Tibial nerve (tissue), 4 donors: ENCODE measurements at regions not wholly inside any gene's neighbourhood (a gene's known extent, or its start where the extent isn't known, plus 50 kb on each side); places are given as distances from the start of the nearest gene placed in this dataset.

ENCODE experiments used
- DNase-seq, 2 donors: peaks; one replicate each; pipeline ENCODE4 v3.0.0-alpha.2; 2019; ENCODE audit warnings: low spot score in 2 of 2
- H3K27ac ChIP-seq, 4 donors: fragments of 200-600 bp; sonication (generic) in 3 of 4; one replicate each; pipeline ENCODE4 v1.5.1; 2017 to 2019; ENCODE audit warnings: mild to moderate bottlenecking in 1 of 4
- H3K27me3 ChIP-seq, 2 donors: fragments of 200-600 bp; sonication (generic) in 1 of 2; one replicate each; pipeline versions ENCODE4 v1.5.1 to v1.6.0; 2017 to 2019
- H3K36me3 ChIP-seq, 3 donors: fragments of 200-600 bp; sonication (generic); one replicate each; pipeline ENCODE4 v1.5.1; 2018 to 2019
- H3K4me1 ChIP-seq, 4 donors: fragments of 200-600 bp; sonication (generic) in 3 of 4; one replicate each; pipeline ENCODE4 v1.5.1; 2017 to 2019
- H3K4me3 ChIP-seq, 4 donors: fragments of 200-600 bp; sonication (generic) in 3 of 4; one replicate each; pipeline ENCODE4 v1.5.1; 2017 to 2019; ENCODE audit warnings: mild to moderate bottlenecking in 1 of 4, moderate library complexity in 1 of 4
- H3K9me3 ChIP-seq, 4 donors: fragments of 200-600 bp; sonication (generic) in 3 of 4; one replicate each; pipeline ENCODE4 v1.5.1; 2017 to 2019
- EP300 ChIP-seq, 2 donors: sonication (generic); formaldehyde crosslinking; IDR thresholded peaks; one replicate each; pipeline ENCODE4 v1.6.1; 2017; ENCODE audit warnings: antibody characterized with exemption in 2 of 2, mild to moderate bottlenecking in 1 of 2
- POLR2A ChIP-seq, 2 donors: fragments of 450-650 bp; IDR thresholded peaks; one replicate each; pipeline ENCODE4 v1.6.1; 2017; ENCODE audit warnings: antibody characterized with exemption in 2 of 2, mild to moderate bottlenecking in 2 of 2, moderate library complexity in 2 of 2
- WGBS, 2 donors: methylation state at CpG; one replicate each; pipeline ENCODE4 v1.1.5; 2018; 5-methylcytosine and 5-hydroxymethylcytosine counted together
- TF ChIP-seq, protein P1 (sequence below), 5 experiments: fragments of 200-600 bp in 3 of 5; fragments of 450-650 bp in 2 of 5; sonication (generic) in 3 of 5; IDR thresholded peaks; one replicate each; pipeline ENCODE4 v1.5.1; 2016 to 2019; ENCODE audit warnings: antibody characterized with exemption in 5 of 5, mild to moderate bottlenecking in 3 of 5, moderate library complexity in 2 of 5

DNA sequence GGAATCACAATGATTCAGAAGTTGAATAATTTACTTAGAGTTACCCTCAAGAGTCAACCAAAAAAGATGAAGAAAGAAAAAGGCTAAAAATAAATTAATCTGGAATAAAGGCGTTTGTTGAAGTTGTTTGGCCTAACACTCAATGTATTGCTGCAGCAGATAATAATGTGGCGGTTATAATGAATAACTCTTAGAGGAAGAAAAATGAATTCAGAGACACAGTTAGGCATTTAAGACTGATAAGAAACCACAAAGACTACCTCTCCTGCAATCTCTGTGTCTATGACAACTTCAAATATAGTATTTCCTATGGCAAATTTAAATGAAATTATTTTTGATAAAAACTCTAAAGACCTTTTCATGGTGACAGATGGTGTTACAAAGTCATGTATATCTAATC, 1369.1 kb upstream of the AGA start:
- H3K4me3 ChIP-seq = no peak overlapping the region
- H3K4me1 ChIP-seq = no peaks in the 10 kb centered on the region
- no peak for DNase-seq
- TF ChIP-seq EP300 (IDR thresholded peaks at IDR 0.05) (no peak), POLR2A (IDR thresholded peaks at IDR 0.05) (no peak)
- TF ChIP-seq, protein P1, sequence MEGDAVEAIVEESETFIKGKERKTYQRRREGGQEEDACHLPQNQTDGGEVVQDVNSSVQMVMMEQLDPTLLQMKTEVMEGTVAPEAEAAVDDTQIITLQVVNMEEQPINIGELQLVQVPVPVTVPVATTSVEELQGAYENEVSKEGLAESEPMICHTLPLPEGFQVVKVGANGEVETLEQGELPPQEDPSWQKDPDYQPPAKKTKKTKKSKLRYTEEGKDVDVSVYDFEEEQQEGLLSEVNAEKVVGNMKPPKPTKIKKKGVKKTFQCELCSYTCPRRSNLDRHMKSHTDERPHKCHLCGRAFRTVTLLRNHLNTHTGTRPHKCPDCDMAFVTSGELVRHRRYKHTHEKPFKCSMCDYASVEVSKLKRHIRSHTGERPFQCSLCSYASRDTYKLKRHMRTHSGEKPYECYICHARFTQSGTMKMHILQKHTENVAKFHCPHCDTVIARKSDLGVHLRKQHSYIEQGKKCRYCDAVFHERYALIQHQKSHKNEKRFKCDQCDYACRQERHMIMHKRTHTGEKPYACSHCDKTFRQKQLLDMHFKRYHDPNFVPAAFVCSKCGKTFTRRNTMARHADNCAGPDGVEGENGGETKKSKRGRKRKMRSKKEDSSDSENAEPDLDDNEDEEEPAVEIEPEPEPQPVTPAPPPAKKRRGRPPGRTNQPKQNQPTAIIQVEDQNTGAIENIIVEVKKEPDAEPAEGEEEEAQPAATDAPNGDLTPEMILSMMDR (IDR thresholded peaks at IDR 0.05) = no peak
- WGBS, 2 donors = 69 to 70% methylated on average over 2 of the region's 2 CpGs
- no peaks in the 10 kb centered on the region for H3K36me3 ChIP-seq
- no peak overlapping the region for H3K27ac ChIP-seq
- H3K9me3 ChIP-seq = no peaks in the 10 kb centered on the region
- no peaks in the 10 kb centered on the region for H3K27me3 ChIP-seq

DNA sequence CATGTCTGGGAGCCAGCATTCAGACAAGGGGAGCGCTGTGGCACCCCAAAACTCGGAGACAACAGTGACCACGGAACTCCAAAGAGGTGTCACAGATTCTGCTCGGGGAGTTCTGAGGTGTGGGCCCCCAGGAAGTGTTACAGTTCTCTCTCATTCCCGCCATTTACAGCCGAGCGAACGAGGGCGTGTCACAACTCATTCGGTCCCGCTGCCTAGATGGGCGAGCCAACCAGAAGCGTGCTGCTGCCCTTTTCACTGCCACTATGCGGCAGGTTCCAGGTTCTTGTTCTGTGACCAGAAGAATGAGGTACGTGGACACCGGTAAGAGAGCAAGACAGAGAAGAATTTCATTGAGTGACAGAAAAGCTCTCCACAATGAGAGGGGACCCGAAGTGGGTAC, 1370.6 kb upstream of the AGA start:
- 95 to 97% methylated on average over 17 of the region's 17 CpGs for WGBS, 2 donors
- H3K27me3 ChIP-seq = no peaks in the 10 kb centered on the region
- H3K9me3 ChIP-seq = no peaks in the 10 kb centered on the region
- DNase-seq = no peak
- TF ChIP-seq POLR2A (IDR thresholded peaks at IDR 0.05) = no peak
- TF ChIP-seq, protein P1 (IDR thresholded peaks at IDR 0.05) = no peak
- TF ChIP-seq EP300 (IDR thresholded peaks at IDR 0.05) = no peak
- H3K36me3 ChIP-seq = no peaks in the 10 kb centered on the region
- H3K27ac ChIP-seq = no peak overlapping the region
- H3K4me1 ChIP-seq = no peaks in the 10 kb centered on the region
- no peak overlapping the region for H3K4me3 ChIP-seq

DNA sequence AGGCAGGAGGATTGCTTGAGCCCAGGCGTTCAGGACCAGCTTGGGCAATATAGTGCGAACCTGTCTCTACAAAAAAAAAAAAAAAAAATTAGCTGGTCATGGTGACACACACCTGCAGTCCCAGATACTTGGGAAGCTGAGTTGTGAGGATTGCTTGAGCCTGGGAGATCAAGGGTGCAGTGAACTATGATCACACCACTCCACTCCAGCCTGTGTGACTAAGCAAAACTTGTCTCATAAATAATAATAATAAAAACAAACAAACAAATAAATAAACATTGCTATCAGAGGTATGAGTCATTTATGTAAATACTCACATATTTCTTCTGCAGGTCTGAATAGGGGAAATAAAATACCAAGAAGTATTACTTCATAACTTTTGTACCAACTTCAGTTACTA, 1372.7 kb upstream of the AGA start:
- TF ChIP-seq EP300 (IDR thresholded peaks at IDR 0.05) (no peak), POLR2A (IDR thresholded peaks at IDR 0.05) (no peak)
- TF ChIP-seq, protein P1 (IDR thresholded peaks at IDR 0.05) = no peak
- Histone ChIP-seq H3K4me3 (no peak overlapping the region), H3K36me3 (no peaks in the 10 kb centered on the region), H3K27ac (no peak overlapping the region), H3K9me3 (no peaks in the 10 kb centered on the region), H3K27me3 (no peaks in the 10 kb centered on the region), H3K4me1 (no peaks in the 10 kb centered on the region)
- no peak for DNase-seq
- WGBS, 2 donors = 88 to 95% methylated on average over 2 of the region's 2 CpGs

DNA sequence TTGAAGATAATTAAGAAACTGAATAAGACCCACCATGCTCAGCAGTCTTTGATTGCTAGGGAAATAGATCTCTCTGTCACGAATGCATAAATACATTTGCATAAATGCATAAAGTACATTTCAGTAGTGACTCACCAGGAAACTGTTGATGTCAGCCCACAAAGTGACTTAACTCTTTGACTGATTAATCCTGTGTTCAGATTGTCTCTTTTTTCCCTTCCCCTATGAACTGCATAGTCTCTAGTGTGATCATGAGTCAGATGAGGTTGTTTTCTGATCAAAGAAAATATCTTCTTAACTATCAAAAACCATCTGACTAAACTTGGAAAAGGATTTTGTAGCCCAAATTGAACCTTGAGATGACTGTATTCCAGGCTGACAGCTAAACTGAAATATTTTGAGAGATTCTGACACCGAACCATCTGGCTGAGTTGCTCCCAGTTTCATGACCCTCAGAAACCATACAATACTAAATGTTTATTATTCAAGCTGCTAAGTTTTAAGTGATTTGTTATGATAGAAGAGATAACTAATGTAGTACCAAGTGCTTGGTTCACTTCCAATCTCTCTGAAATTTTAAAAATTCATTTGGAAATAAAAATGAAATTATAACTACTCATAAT, 1381.5 kb upstream of the AGA start:
- Histone ChIP-seq H3K27me3 (no peaks in the 10 kb centered on the region), H3K36me3 (no peaks in the 10 kb centered on the region), H3K9me3 (no peaks in the 10 kb centered on the region), H3K4me3 (no peak overlapping the region), H3K4me1 (no peaks in the 10 kb centered on the region), H3K27ac (no peak overlapping the region)
- TF ChIP-seq EP300 (IDR thresholded peaks at IDR 0.05) = no peak
- TF ChIP-seq, protein P1 (IDR thresholded peaks at IDR 0.05) = no peak
- TF ChIP-seq POLR2A (IDR thresholded peaks at IDR 0.05) = no peak
- no peak for DNase-seq
- WGBS, 2 donors = 63 to 67% methylated on average over 2 of the region's 2 CpGs

DNA sequence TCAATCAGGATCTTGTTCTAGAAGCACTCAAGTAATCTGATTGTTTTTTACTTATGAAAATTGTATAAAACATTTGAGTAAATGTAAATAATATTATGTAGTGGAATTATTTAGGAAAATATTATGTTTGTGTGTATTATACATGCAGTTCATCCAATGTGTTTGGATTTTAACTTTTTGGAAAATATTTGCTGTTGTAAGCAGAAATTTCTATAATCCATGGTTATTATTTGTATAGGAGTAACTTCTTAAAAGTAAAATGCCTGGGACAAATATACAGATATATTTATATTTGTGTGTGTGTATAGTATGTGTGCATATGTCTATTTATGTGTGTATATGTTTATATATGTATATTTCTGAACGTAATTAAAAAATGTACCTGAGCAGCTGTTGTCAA, 1394.6 kb upstream of the AGA start:
- Histone ChIP-seq H3K27ac (no peak overlapping the region), H3K4me3 (no peak overlapping the region), H3K4me1 (no peaks in the 10 kb centered on the region), H3K9me3 (no peaks in the 10 kb centered on the region), H3K36me3 (no peaks in the 10 kb centered on the region), H3K27me3 (no peaks in the 10 kb centered on the region)
- 85 to 89% methylated on average over 1 of the region's 1 CpG for WGBS, 2 donors
- no peak for DNase-seq
- TF ChIP-seq POLR2A (IDR thresholded peaks at IDR 0.05) (no peak), EP300 (IDR thresholded peaks at IDR 0.05) (no peak)
- TF ChIP-seq, protein P1 (IDR thresholded peaks at IDR 0.05) = no peak
